GM06990 (cell line): ENCODE measurements at regions not wholly inside any gene's neighbourhood (a gene's known extent, or its start where the extent isn't known, plus 50 kb on each side); places are given as distances from the start of the nearest gene placed in this dataset.

Source experiments
- DNase-seq: peaks from one replicate; pipeline ENCODE4 v3.0.0-alpha.2; 2011; ENCODE audit not compliant: insufficient read length; ENCODE audit errors: extremely low read depth
- H3K27me3 ChIP-seq: replicated peaks from 2 replicates; pipeline ENCODE4 v1.6.0; 2011; ENCODE audit warnings: low read length; ENCODE audit not compliant: control insufficient read depth, insufficient read depth
- H3K36me3 ChIP-seq: 2 replicates; pipeline ENCODE4 v1.5.1; 2011; ENCODE audit warnings: low read length; ENCODE audit not compliant: control insufficient read depth, insufficient read depth
- H3K4me3 ChIP-seq: replicated peaks from 2 replicates; pipeline ENCODE4 v1.5.1; 2011; ENCODE audit warnings: low read depth, mild to moderate bottlenecking, control low read depth, low read length
- CTCF ChIP-seq: IDR thresholded peaks from 2 replicates; pipeline ENCODE4 v1.5.1; 2011; ENCODE audit warnings: low read length, control low read depth, mild to moderate bottlenecking, inconsistent platforms; ENCODE audit not compliant: insufficient read depth, poor library complexity, severe bottlenecking

- DNase-seq, result no peak
- Histone ChIP-seq H3K4me3 (no peak overlapping the region), H3K27me3 (no peaks in the 10 kb centered on the region), H3K36me3 (no peaks in the 10 kb centered on the region)
- TF ChIP-seq CTCF, result no peak
Measured at GRCh38 chr4:65789805-65790204, 119.5 kb upstream of the EPHA5 start.

- Histone ChIP-seq H3K36me3 (no peaks in the 10 kb centered on the region), H3K27me3 (no peaks in the 10 kb centered on the region), H3K4me3 (no peak overlapping the region)
- TF ChIP-seq CTCF, result no peak
- no peak for DNase-seq
Measured at GRCh38 chr4:65789341-65789740, 119.1 kb upstream of the EPHA5 start.

- Histone ChIP-seq H3K36me3 (no peaks in the 10 kb centered on the region), H3K4me3 (no peak overlapping the region), H3K27me3 (no peaks in the 10 kb centered on the region)
- no peak for TF ChIP-seq CTCF
- DNase-seq, result no peak
Measured at GRCh38 chr4:65777270-65777669, 107.0 kb upstream of the EPHA5 start.

GRCh38 chr4:65773636-65774035 lies 103.3 kb upstream of the EPHA5 start:
- DNase-seq, result no peak
- Histone ChIP-seq H3K4me3 (no peak overlapping the region), H3K36me3 (no peaks in the 10 kb centered on the region), H3K27me3 (no peaks in the 10 kb centered on the region)
- TF ChIP-seq CTCF, result no peak

- no peaks in the 10 kb centered on the region for H3K36me3 ChIP-seq
- no peak overlapping the region for H3K4me3 ChIP-seq
- no peak for TF ChIP-seq CTCF
- no peaks in the 10 kb centered on the region for H3K27me3 ChIP-seq
- DNase-seq, result no peak
Measured at GRCh38 chr4:65747386-65747785, 77.1 kb upstream of the EPHA5 start.

- DNase-seq, result no peak
- TF ChIP-seq CTCF, result no peak
- no peaks in the 10 kb centered on the region for H3K36me3 ChIP-seq
- H3K4me3 ChIP-seq, result no peak overlapping the region
- no peaks in the 10 kb centered on the region for H3K27me3 ChIP-seq
Measured at GRCh38 chr4:65738134-65738533, 67.8 kb upstream of the EPHA5 start.
